ENCODE measurements at regions not wholly inside any gene's neighbourhood (a gene's known extent, or its start where the extent isn't known, plus 50 kb on each side); places are given as distances from the start of the nearest gene placed in this dataset.

DNA sequence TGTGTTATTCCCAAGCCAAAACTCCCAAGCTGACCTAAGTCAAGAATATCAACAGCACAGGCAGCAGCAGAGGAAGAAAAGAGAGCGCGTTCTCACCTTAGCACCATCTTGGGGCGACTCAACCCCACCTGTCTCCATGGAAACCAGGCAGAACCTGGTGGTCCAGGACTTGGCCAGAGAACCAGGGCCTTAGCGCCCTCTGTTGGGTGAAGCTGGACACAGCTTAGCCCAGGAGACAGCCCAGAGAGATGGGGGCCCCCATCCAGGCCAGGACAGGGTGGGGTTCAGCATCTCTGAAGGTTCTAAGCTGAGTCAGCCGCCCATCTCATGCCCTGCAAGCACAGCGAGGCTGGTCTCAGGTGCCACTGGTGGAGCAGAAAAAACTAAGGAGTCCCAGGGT lies 60.1 kb upstream of the TMEM132E start (continued):
- TF ChIP-seq, protein P1, sequence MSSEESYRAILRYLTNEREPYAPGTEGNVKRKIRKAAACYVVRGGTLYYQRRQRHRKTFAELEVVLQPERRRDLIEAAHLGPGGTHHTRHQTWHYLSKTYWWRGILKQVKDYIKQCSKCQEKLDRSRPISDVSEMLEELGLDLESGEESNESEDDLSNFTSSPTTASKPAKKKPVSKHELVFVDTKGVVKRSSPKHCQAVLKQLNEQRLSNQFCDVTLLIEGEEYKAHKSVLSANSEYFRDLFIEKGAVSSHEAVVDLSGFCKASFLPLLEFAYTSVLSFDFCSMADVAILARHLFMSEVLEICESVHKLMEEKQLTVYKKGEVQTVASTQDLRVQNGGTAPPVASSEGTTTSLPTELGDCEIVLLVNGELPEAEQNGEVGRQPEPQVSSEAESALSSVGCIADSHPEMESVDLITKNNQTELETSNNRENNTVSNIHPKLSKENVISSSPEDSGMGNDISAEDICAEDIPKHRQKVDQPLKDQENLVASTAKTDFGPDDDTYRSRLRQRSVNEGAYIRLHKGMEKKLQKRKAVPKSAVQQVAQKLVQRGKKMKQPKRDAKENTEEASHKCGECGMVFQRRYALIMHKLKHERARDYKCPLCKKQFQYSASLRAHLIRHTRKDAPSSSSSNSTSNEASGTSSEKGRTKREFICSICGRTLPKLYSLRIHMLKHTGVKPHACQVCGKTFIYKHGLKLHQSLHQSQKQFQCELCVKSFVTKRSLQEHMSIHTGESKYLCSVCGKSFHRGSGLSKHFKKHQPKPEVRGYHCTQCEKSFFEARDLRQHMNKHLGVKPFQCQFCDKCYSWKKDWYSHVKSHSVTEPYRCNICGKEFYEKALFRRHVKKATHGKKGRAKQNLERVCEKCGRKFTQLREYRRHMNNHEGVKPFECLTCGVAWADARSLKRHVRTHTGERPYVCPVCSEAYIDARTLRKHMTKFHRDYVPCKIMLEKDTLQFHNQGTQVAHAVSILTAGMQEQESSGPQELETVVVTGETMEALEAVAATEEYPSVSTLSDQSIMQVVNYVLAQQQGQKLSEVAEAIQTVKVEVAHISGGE (CRISPR knock-in tag; IDR thresholded peaks at IDR 0.05) = no peak
- TF ChIP-seq RAD21 (CRISPR knock-in tag; conservative IDR thresholded peaks at IDR 0.05 in 1 of 2, IDR thresholded peaks at IDR 0.05 in 1 of 2) = peak; percentile 40 to 65
- no peak for TF ChIP-seq SIRT6 (IDR thresholded peaks at IDR 0.05; ENCODE audit: low read depth, low read length)
- no peak for TF ChIP-seq MEF2D (tag; conservative IDR thresholded peaks at IDR 0.05; ENCODE audit: low read depth)
- TF ChIP-seq, protein P2, sequence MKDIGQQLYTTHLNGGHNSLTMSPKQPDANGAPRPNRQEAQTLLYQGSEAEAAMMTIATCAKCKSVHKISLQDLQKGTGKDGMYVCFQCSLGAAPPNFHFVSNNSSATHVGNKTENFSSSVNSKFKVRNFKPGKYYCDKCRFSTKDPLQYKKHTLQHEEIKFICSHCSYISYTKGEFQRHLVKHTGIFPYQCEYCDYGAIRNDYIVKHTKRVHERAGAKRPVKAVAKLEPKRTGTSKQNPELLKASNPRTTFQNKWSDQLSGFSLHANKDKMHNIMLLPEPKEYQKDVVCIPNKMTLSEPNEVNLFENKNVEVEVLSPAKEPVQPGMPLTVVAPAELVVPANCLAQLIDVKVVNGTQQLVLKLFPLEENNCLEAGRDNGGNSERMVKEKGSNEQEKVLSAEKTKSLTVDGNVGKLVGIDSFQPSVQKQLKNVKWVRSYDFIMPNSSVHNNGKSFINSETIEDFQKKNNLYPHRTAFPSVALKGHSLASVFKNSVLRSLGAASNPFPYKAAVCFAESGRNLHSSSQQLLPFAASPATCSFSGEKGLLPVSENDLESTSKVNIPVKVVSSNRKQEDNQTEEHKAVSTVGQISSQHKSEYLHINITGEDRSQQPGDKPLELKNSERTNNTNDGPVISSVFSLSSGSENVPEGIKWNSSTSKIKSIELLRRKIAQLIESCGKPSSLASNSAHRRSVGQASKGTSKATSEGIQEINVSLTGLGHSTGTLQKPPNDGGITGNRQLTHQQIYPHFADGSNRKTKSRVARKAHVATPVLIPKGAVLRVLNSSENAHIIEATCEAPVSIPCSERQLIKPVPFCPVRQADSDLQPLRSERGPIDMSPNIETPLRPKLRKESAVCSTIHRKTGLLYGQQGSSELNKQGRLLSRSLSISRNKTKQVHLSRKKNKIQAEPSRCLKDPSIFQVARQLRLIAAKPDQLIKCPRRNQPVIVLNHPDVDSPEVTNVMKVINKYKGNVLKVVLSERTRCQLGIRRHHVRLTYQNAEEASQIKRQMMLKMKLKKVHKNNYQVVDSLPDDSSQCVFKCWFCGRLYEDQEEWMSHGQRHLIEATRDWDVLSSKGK (CRISPR knock-in tag; IDR thresholded peaks at IDR 0.05) = no peak
- TF ChIP-seq CCNT2 (IDR thresholded peaks at IDR 0.05; ENCODE audit: borderline replicate concordance, extremely low read depth, insufficient read length, low read depth, low read length) = no peak
- TF ChIP-seq DDX20 (tag; IDR thresholded peaks at IDR 0.05; ENCODE audit: low read depth) = no peak
- TF ChIP-seq KDM5B (IDR thresholded peaks at IDR 0.05; ENCODE audit: insufficient replicate concordance, low read depth, low read length) = no peak
- TF ChIP-seq ETV5 (CRISPR knock-in tag; IDR thresholded peaks at IDR 0.05; ENCODE audit: low read depth) = no peak
- no peak for TF ChIP-seq CHCHD3 (CRISPR knock-in tag; IDR thresholded peaks at IDR 0.05)
- no peak for TF ChIP-seq TARDBP (IDR thresholded peaks at IDR 0.05)
- peak; percentile 82 for TF ChIP-seq RFX1 (IDR thresholded peaks at IDR 0.05)
- peak in 1 of 2 experiments; percentile 51; a peak in 1 of 4 replicates for TF ChIP-seq RCOR1 (IDR thresholded peaks at IDR 0.05; ENCODE audit: borderline replicate concordance in 1 of 2, low read depth in 2 of 2, low read length in 2 of 2)
- TF ChIP-seq, protein P3, sequence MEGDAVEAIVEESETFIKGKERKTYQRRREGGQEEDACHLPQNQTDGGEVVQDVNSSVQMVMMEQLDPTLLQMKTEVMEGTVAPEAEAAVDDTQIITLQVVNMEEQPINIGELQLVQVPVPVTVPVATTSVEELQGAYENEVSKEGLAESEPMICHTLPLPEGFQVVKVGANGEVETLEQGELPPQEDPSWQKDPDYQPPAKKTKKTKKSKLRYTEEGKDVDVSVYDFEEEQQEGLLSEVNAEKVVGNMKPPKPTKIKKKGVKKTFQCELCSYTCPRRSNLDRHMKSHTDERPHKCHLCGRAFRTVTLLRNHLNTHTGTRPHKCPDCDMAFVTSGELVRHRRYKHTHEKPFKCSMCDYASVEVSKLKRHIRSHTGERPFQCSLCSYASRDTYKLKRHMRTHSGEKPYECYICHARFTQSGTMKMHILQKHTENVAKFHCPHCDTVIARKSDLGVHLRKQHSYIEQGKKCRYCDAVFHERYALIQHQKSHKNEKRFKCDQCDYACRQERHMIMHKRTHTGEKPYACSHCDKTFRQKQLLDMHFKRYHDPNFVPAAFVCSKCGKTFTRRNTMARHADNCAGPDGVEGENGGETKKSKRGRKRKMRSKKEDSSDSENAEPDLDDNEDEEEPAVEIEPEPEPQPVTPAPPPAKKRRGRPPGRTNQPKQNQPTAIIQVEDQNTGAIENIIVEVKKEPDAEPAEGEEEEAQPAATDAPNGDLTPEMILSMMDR (IDR thresholded peaks at IDR 0.05 in 2 of 3, conservative IDR thresholded peaks at IDR 0.05 in 1 of 3; ENCODE audit: insufficient read depth in 2 of 3, low read depth in 1 of 3, low read length in 3 of 3) = peak; percentile 62 to 78 (median 68)
- peak; percentile 51; the same call in 1 of the 2 replicates for TF ChIP-seq CTBP1 (IDR thresholded peaks at IDR 0.05; ENCODE audit: borderline replicate concordance)
- TF ChIP-seq, protein P4, sequence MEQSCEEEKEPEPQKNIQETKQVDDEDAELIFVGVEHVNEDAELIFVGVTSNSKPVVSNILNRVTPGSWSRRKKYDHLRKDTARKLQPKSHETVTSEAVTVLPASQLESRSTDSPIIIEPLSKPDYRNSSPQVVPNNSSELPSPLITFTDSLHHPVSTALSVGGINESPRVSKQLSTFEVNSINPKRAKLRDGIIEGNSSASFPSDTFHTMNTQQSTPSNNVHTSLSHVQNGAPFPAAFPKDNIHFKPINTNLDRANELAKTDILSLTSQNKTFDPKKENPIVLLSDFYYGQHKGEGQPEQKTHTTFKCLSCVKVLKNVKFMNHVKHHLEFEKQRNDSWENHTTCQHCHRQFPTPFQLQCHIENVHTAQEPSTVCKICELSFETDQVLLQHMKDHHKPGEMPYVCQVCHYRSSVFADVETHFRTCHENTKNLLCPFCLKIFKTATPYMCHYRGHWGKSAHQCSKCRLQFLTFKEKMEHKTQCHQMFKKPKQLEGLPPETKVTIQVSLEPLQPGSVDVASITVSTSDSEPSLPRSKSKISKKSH (CRISPR knock-in tag; IDR thresholded peaks at IDR 0.05) = no peak
- no peak for TF ChIP-seq ZNF830 (CRISPR knock-in tag; IDR thresholded peaks at IDR 0.05)
- TF ChIP-seq CHD1 (IDR thresholded peaks at IDR 0.05; ENCODE audit: low read length) = no peak
